Epidermal melanocyte (primary cell): ENCODE measurements at regions not wholly inside any gene's neighbourhood (a gene's known extent, or its start where the extent isn't known, plus 50 kb on each side); places are given as distances from the start of the nearest gene placed in this dataset.
A peak's percentile ranks its signal among the peaks of the same experiment; 100 is the strongest.
"Not testable (repeated sequence)": the region's sequence is repeated elsewhere in the genome, so short reads cannot be mapped to it uniquely, and the experiment has no call there.

Experiments
- DNase-seq: peaks from one replicate; pipeline ENCODE4 v3.0.0; 2011; ENCODE audit warnings: low spot score; ENCODE audit not compliant: insufficient read length

- not testable (repeated sequence) for DNase-seq
Measured at GRCh38 chr1:149635290-149635899, 51.7 kb downstream of the PPIAL4C start.

- DNase-seq: peak; percentile 26
Measured at GRCh38 chr1:149636286-149637122, 52.9 kb downstream of the PPIAL4C start.

GRCh38 chr1:149638481-149638880, 54.8 kb downstream of the PPIAL4C start:
- DNase-seq: not testable (repeated sequence)

GRCh38 chr1:149638901-149639658, 55.4 kb downstream of the PPIAL4C start:
- not testable (repeated sequence) for DNase-seq

- DNase-seq: not testable (repeated sequence)
Measured at GRCh38 chr1:149641179-149641578, 57.5 kb downstream of the PPIAL4C start.

- DNase-seq: not testable (repeated sequence)
Measured at GRCh38 chr1:149644818-149645217, 61.2 kb downstream of the PPIAL4C start.

GRCh38 chr1:149646360-149647017, 62.8 kb downstream of the PPIAL4C start:
- DNase-seq: not testable (repeated sequence)

GRCh38 chr1:149647018-149647373, 63.3 kb downstream of the PPIAL4C start:
- DNase-seq: not testable (repeated sequence)

- not testable (repeated sequence) for DNase-seq
Measured at GRCh38 chr1:149657750-149658149, 74.1 kb downstream of the PPIAL4C start.

GRCh38 chr1:149658175-149658574, 74.5 kb downstream of the PPIAL4C start:
- DNase-seq: not testable (repeated sequence)

- DNase-seq: not testable (repeated sequence)
Measured at GRCh38 chr1:149664624-149665023, 81.0 kb downstream of the PPIAL4C start.

GRCh38 chr1:149665033-149665432, 81.4 kb downstream of the PPIAL4C start:
- not testable (repeated sequence) for DNase-seq

GRCh38 chr1:149665528-149665927, 81.9 kb downstream of the PPIAL4C start:
- DNase-seq: not testable (repeated sequence)

- DNase-seq: not testable (repeated sequence)
Measured at GRCh38 chr1:149673231-149673909, 89.7 kb downstream of the PPIAL4C start.

GRCh38 chr1:149674921-149675320, 91.3 kb downstream of the PPIAL4C start:
- not testable (repeated sequence) for DNase-seq

GRCh38 chr1:149677359-149677758, 93.7 kb downstream of the PPIAL4C start:
- DNase-seq: not testable (repeated sequence)

GRCh38 chr1:149686593-149687238, 95.8 kb upstream of the FCGR1A start:
- DNase-seq: not testable (repeated sequence)

GRCh38 chr1:149691399-149691798, 91.1 kb upstream of the FCGR1A start:
- DNase-seq: not testable (repeated sequence)

- not testable (repeated sequence) for DNase-seq
Measured at GRCh38 chr1:149692804-149693539, 89.5 kb upstream of the FCGR1A start.
